ENCODE measurements at regions not wholly inside any gene's neighbourhood (a gene's known extent, or its start where the extent isn't known, plus 50 kb on each side); places are given as distances from the start of the nearest gene placed in this dataset.

DNA sequence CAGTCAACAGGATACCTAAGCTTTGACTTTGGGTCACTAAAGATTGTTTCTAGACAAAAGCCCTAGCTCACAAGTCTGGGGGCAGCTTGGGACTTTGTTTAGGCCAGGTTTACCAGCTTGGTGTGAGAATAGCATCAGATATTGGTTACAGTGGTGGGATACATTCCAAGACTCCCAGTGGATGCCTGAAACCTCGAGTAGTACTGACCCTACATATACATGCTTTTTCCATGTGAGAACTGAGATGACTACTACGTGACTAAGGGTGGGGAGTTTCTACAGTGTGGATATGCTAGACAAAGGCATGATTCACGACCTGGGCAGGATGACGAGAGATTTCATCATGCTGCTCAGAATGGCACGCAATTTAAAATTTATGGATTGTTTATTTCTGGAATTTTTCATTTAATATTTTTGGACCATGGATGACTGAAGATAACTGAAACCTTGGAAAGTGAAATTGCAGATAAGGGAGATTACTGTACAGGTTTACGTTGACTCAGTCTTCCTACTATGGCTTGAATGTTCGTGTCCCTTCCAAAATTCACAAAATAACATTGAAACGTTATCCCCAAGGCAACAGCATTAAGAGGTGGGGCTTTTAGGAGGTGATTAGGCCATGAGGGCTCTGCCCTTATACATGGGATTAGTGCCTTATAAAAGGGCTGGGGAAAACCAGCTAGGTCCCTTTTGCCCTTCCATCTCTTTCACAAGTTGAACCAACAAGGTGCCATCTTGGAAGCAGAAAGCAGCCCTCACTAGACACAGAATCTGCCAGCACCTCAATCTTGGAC lies 50.2 kb upstream of the CTAGE1 start:
- peak; percentile 98 for DNase-seq

DNA sequence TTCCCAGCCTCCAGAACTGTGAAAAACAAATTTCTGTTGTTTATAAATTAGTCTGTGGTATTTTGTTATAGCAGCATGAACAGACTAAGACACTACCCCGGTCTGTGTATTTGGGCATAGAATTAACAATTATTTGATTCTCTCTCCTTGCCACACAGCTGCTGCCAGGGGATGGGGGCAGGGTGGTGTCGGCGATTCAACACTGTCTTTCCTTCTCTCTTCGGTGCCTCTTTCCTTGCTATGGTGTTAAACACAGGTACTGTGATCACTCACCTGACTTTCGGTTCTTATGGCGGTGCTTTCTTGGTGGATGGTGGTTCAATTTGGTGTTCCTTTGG lies 50.8 kb upstream of the CTAGE1 start:
- DNase-seq, result no peak

DNA sequence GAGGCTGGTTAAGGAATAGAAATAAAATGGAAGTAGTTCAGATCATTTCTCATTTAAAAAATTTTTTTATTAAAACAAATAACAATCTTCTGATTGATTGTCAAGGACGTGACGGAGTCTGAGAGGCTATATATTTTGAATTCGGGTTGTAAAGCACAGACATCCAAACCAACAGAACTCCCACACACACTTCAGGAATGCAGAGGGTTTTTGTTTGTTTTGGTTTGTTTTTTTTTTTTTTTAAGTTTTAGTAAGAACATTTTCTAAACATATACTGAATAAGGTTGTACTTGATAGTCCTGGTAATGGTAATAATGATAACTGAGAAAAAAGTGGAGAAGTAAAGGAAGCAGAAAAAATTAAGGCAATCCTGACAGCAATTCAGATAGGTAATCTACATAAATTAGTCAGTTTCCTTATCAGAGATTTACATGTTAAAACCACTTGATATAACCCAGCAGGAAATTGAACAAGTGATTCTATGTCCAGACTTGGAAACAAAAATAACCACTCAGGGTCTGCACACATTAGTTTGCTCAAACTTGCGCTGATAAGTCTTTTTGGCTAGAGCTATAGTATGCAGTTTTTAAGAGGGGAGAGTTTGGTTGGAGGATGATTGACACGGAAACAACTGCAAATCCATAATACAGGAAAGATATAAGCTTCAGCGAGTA lies 51.5 kb upstream of the CTAGE1 start:
- no peak for DNase-seq

DNA sequence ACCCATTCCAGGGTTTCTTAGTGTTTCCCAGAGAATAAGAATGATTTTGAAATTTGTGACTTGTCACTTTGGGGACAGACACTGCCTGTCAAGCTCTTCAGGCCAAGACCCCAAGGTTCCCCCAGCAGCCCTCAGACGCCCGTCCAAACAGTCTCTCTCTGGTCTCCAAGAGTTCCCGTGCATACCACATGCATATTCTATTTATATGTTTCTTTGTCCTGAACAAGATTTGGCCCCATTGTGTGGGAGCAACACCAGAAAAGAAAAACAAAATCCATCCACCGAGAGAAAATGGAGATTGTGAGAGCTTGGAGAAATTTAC lies 52.2 kb upstream of the CTAGE1 start:
- no peak for DNase-seq

DNA sequence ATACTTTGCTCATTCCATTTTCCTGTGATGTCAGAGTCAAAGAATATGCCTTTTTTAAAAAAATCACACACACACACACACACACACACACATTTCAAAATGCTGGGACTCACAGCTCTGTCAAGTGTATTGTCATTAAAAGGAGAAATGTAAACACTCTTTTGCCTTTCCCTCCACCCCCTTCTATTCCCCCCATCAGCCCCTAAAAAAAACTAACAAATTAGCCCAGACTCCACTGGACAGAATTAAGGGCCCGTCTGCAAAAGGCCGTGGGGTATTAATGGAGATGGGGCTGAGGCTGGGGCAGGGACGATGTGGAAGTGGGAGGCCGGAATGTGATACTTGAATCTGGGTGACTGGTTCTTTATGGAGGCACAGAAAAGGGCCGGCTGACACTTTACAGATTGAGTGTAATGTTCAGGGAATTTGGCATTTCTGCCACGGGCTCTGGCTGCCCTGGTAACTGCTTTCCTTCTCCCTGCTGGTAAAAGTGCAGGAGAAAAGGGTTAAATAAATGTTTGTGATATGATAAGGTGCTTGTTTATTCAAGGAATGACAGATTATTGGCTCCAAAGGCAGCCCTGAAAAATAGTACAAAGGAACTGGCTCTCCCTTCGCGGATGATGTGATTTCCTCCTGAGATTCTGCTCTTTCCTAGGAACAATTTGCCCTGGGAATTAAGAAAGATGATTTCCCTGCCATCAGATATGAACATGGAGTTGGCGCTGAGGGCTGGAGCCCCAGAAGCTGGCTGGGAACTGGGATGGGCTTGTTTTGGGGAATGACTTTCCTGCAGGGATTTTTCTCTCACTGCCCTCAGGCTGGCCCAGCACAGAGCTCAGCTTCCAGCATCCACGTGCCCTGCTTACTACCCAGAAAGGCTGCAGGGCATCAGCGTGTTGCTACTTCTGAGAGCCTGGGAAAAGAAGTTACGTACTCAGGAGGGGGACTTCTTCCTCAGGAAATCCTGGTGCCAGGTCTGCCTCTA lies 52.8 kb upstream of the CTAGE1 start:
- DNase-seq, result no peak

DNA sequence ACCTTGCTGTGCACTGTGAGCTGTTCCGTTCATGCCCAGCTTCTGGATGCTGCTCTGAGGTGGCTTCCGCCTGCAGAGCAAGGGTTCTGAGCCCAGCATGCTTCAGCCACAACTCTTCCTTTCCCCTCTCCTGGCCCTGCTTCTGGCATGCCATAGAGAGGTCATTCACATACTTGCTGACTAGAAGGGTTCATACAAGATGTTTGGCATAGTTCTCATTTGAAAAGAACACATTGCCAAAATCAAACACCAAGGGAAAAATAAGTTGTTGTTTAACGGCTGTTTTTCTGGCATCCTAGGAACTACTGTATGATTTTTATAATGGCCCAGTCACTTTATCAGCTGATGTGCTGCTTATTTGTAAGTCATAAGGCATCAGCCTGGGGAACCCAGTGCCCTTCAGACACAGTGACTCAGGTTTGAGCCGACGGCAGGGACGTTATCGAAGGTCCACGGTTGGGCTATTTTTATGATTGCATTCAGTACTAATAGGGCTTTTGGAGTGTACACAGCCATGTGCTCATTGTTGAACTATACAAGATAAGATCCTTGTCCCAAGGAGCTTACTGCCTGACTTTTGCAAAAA lies 53.9 kb upstream of the CTAGE1 start:
- peak; percentile 54 for DNase-seq

DNA sequence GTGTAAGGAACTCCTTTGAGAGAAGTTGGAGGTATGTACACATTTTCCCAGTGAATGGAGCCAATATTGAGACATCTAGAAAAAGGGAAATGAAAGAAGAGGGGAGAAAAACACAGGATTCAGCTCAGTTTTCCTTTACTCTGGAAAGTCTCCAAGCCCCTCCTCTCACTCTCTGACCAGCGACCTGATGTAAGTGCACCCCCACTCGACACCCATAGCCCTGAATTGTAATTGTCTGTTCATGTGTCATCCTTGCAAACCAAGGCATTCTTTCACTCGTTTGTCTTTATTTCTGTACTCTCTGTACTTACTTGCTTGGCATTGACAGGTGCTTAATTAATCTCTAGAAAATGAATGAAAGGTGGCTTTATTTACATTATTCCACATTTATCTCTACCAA lies 55.7 kb upstream of the CTAGE1 start:
- DNase-seq, result no peak

DNA sequence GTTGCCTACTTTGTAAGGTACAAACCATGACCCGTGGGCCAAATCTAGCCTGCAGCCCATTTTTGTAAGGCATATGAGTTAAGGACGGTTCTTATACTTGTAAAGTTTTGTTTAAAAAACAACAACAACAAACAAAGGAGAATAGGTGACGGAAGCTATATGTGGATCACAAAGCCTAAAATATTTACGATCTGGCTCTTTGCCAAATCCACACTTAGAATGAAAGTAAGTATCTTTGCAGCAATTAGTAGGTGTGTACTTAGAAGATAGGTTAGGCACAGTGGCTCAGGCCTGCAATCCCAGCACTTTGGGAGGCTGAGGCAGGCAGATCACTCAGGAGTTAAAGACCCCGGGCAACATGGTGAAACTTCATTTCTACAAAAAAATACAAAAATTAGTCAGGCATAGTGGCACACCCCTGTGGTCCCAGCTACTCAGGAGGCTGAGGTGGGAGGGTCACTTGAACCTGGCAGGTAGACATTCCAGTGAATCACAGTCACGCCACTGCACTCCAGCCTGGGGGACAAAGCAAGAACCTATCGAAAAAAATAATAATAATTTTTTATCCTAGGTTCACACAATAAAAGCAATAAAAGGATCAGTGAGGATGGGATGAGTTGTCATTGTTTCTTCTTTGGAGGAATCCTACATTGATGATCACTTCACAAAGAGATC lies 57.8 kb upstream of the CTAGE1 start:
- no peak for DNase-seq

DNA sequence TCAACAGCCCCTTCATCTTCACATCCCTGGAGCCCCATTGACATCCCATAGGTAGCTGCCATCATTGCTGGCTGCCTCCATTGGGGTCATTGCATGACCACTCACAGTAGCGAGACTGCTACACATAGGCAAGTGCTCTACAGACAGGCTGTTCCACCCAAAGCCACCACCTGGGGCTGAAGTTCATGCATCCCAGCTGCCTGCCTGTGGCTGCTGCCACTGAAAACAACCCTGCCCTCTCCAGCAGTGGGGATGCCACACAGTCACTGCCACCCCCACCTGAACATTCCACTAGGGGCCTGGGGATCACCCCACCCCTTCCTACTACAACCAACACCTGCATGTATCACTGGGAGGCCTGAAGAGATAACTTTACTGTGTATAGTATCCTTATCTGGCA lies 59.5 kb upstream of the CTAGE1 start:
- no peak for DNase-seq

DNA sequence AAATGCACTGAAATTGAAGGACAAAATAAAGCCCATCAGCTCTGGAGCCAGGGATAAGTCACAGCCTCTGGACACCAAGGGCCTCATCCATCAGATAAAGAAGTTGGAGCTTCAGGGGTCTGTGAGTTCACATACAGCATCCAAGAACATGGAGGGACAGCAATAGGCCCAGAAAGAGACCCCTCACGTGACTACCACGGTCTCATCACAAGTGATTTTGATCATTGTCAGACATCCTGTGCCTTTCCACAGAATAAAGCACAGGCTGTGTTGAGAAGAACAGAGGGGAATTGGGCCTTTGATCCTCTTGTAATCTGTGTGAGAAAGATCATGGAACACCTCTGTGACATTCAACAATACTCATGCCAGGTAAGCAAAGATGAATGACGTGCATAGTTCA lies 65.2 kb upstream of the CTAGE1 start:
- DNase-seq, result no peak

DNA sequence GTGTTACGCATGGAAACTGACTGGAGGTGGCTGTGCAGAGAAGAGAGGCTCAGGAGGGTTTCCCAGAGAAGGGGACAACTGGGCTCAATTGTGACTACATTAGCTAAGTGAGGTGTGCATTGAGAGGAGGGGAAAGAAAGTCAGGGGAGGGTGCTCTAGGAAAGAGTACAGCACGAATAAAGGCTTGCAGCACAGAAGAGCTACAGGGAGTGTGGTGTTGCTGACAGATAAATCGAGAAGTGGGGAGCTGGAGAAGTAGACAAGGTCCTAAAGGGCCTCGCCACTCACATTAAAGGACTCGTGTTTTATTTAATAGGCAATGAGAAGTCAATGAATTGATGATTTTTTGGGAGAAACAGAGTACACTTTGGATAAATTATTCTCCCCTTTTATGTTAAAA lies 65.7 kb upstream of the CTAGE1 start:
- no peak for DNase-seq

DNA sequence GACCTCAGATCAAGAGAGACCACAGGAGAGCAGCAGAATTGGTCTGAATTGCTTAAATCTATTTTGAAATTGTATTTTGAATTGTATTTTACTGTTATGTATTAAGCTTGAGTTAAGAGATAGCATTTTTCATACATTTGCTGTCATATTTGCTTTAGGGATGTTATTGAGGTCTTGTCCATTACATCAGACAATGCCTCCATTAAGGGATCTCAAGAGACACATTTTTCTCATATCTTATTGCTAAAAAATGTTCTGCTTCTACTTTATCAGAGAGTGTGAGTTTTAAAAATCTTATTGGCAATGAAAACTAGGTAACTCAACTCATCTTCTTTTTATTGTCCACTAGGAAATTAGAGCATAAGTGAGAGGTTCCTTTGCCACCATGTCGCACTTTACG lies 66.8 kb upstream of the CTAGE1 start:
- no peak for DNase-seq

DNA sequence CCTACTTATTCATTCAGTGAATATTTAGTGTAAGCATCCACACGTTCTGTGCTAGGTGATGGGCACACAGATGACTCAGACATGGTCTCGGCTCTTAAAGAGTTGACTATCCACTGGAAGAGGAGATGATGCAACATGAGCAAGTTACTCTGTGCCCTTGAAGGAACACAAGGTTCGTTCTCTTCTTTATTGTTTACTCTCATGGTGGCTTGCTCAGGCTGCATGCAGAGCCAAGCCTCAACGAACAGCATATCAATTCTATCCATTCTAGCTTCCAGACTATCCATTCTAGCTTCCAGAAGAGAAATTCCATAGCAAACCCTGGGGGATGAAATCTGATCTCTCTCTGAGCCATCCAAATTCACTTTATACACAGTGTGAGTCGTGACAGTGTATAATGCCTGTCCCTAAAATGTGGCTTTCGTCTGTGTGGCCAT lies 68.1 kb upstream of the CTAGE1 start:
- DNase-seq, result peak; percentile 42

DNA sequence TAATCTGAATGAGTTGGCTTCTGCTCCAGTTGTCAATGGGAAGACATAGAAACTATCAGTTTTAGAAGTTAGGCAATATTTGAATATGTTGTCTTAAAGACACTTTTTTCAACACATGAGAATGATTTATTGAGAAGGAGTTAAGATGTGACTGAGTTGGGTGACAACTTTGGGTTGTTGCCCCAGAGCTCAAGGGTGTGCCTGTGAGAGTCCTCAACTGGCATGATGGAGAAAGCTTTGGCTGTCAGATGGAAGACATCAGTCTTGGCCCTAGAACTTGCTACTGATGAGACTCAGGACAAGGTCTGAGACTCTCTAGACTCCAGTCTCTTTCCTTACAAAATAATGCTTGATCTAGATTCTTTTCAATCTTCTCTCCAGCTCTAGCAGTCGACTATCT lies 69.0 kb upstream of the CTAGE1 start:
- no peak for DNase-seq

DNA sequence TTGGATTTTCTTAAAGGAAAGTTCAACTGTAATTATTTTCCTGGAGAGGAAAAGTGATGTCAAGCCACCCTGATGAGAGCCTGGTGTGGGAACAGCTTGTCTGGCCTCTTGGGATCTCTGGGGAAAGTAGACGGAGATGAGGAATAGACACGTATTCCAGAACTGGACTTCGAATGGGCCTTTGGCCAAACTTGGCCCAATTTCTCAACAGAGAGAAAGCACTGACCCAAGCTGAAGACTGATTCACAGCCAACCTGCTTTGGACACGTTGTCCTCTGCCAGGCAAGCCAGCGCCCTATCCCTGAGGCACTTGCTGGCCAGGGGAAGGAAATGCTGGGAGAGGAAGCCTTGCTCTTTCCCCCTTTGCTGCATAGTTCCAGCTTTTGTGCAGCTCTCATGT lies 70.8 kb upstream of the CTAGE1 start:
- no peak for DNase-seq

DNA sequence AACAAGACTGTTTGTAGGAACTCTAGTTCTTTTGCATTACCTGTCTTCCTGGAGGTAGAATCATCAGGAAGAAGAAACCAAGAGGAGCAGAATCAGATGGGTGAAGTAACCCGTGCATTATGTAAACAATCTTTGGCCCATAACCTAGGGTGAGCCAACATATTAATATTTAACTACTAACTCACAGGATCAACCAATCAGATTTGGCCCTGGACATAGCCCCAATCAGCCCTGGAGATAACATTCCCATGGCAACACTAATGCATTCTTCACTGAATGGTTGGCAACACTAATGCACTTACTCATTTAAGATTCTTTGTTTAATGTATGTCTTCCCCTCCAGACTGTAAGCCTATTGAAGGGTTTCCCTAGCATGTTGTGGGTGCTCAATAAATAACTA lies 72.0 kb upstream of the CTAGE1 start:
- DNase-seq, result peak; percentile 26

DNA sequence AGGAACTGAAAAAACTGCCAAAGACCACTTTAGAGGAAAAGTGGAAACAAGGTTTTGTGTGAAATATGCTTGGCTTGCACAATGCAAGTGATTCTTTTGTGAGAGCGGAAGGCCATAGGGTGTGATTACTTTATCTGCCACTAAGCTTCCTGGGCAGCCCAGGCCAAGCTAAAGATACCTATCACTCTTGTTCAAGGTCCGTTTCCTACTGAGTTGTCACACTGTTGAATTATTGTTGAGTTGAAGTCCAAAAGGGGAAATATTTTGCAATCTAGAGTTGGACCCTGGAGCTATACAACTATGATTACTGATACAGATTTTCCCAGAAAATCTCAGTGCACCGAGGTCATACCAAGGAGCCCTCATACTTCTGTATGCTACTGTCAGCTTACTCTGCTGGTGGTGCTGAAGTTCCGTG lies 72.7 kb upstream of the CTAGE1 start:
- no peak for DNase-seq

DNA sequence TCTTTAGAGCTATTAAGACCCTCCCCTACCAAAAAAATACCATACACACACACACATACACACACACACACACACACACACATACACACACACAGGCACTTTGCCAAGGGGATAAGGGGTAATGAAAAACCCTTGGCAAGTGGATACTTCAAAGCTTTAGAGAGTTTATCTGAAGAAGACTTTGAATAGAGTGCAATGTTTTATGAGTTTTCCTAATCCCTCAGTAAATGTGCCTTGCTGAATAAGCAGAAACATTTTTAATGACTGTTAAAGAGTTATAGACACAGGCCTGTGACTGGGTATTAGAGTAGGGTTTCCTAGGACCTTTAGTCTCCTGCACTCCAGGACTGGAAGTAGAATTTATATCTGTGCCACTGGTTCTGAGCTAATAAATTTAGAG lies 75.5 kb upstream of the CTAGE1 start:
- DNase-seq, result no peak

DNA sequence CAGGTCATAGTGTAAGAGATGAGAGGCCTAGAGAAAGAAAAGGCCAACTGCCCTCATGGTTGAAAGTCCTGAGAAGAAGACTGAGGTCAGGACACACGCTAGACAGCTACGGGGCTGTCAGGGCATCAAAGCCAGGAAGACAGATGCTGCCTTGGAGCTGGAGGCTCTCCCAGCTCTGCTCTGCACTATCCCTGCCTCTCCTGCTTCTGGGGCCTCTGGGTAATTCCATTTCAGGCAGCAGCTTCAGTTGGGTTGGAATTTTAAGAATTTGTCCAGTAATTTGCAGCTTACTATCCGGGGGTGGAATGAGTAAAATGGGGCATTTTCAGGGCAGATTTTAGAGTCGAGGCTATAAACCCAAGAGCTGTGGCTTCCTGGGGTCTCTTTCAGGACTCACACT lies 76.2 kb upstream of the CTAGE1 start:
- peak; percentile 74 for DNase-seq

DNA sequence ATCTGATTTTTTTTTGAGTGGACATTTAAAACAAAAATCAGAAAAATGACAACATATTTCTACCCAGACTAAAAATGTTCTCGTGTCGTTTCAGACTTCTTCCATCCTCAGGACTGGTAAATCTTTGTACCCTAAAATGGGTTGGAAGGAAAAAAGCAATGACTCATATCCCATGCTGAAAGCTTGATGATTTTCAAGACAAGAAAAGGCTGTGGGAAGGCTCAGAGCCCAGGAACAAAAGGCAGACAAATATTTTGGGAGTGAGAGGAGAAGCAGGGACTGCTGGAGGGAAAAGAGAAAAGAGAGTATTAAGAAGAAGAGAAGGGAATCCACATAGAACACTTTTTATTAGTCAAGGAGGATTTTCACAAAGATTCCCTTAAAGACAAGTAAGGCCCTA lies 77.1 kb upstream of the CTAGE1 start:
- peak; percentile 80 for DNase-seq

DNA sequence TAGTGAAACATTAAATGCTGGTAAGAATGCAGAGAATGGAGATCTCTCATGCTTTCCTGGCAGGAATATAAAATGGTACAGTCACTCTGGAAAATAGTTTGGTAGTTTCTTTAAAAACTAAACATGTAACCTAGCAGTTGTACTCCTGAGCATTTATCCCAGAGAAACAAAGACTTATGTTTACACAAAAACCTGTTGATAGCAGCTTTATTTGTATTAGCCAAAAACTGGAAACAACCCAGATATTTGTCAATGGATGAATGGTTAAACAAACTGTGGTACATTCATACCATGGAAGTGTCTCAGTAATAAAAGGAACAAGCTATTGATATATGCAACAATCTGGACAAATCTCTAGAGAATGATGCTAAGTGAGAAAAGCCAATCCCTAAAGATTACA lies 81.7 kb upstream of the CTAGE1 start:
- no peak for DNase-seq

DNA sequence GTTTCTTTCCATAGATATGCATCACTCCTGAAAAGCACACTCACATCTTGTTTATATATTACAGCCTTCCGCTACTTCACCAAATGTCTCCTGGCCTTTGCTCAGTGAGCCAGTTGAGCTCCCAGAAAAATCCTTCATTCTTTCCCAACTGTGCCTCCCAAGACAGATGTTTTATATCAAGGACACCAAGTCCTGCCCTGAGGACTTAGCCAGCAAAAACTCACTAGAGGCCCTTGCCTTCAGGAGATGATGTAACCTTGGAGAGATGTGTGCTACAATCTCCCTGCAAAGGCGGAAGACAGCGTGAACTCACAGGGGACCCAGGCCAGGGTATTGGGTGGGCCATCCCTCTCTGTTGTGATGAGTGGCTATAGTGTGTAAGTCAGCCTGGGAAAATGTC lies 86.1 kb upstream of the CTAGE1 start:
- peak; percentile 87 for DNase-seq

Measured in fibroblast of skin of right quadriceps (primary cell).